ENCODE measurements at regions not wholly inside any gene's neighbourhood (a gene's known extent, or its start where the extent isn't known, plus 50 kb on each side); places are given as distances from the start of the nearest gene placed in this dataset.

DNA sequence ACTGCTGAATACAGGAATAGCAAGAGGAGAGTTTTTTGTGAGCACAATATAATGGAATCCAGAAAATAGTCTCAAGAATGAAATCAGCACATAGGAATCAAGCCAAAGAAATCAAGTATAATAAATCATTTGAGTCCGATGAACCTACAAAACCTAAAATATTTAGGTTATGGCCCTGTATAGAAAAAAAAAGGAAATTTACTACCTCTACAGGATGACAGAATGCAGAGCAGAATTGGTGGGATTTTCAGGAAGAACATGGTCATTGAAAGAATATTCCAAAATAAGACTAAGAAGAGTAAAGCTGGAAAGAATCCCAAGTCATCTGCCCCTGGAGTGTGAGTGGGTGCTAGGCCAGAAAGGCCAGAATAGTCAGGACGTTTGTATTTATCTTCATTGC is 1041.2 kb upstream of the CDH2 start:
- Histone ChIP-seq H3K4me1 (ENCODE audit: insufficient read depth, low read length) (no peaks in the 10 kb centered on the region), H3K36me3 (ENCODE audit: insufficient read depth, low read length) (no peaks in the 10 kb centered on the region), H3K27ac (ENCODE audit: low read depth, low read length) (no peak overlapping the region), H3K9me3 (ENCODE audit: control insufficient read depth in 1 of 2, low read length in 2 of 2) (no peaks in the 10 kb centered on the region), H3K27me3 (ENCODE audit: insufficient read depth, low read length) (no peaks in the 10 kb centered on the region), H3K4me3 (ENCODE audit: low read length in 2 of 2) (no peak overlapping the region)
- Mint-ChIP-seq H3K4me3 (no peak overlapping the region), H3K36me3 (no peaks in the 10 kb centered on the region), H3K4me1 (no peaks in the 10 kb centered on the region), H3K27ac (no peak overlapping the region), H3K9me3 (peaks cover 0 to 27% (median 16%) of the 10 kb centered on the region in 8 donors), H3K27me3 (no peaks in the 10 kb centered on the region)
- intact Hi-C loops (cut with micrococcal nuclease): no loop called here
- POLR2A ChIA-PET (ENCODE audit: partially characterized antibody): no interaction called here
- DNase-seq: no peak
- CTCF ChIA-PET (ENCODE audit: partially characterized antibody): no interaction called here

DNA sequence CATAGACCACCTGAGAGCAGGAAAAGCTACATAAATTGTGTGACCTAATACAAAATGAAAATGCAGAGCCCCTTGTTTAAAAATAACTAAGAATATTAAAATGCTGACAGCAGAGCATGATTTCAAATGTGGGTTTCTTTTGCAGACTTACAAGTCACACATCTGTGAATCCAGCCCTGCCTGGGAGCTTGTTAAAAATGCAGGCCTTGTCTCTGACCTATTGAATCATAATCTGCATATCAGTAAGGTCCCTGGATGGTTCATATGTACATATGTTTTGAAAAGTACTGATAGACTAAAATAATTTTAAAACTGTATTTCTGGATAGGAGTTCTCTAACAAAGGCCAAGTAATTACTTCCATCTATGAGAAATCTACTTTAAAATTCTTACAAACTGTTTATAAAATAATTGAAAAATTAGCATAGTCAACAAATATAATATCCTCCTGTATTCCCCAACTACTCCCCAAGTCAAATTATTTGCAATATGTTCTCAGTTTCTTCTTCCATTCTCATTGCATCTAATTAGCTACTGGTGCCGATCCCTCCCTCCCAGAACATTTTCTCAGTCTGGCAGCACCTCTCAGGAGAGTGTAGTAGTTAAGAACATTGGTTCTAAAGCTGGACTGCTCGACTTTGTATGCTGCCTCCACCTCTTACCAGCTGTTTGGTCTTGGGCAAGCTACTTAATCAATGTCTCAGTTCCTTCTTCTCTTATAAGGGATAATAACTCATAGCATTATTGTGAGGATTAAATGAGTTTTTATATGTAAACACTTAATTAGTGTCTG is 1040.4 kb upstream of the CDH2 start:
- Histone ChIP-seq H3K4me3 (ENCODE audit: low read length in 2 of 2) (no peak overlapping the region), H3K27ac (ENCODE audit: low read depth, low read length) (no peak overlapping the region), H3K9me3 (ENCODE audit: control insufficient read depth in 1 of 2, low read length in 2 of 2) (no peaks in the 10 kb centered on the region), H3K36me3 (ENCODE audit: insufficient read depth, low read length) (no peaks in the 10 kb centered on the region), H3K4me1 (ENCODE audit: insufficient read depth, low read length) (no peaks in the 10 kb centered on the region), H3K27me3 (ENCODE audit: insufficient read depth, low read length) (no peaks in the 10 kb centered on the region)
- POLR2A ChIA-PET (ENCODE audit: partially characterized antibody): no interaction called here
- no peaks in the 10 kb centered on the region for H3K27me3 Mint-ChIP-seq
- CTCF ChIA-PET (ENCODE audit: partially characterized antibody): no interaction called here
- intact Hi-C loops (cut with micrococcal nuclease): no loop called here
- H3K4me1 Mint-ChIP-seq: no peaks in the 10 kb centered on the region
- no peaks in the 10 kb centered on the region for H3K36me3 Mint-ChIP-seq
- no peak for DNase-seq
- H3K4me3 Mint-ChIP-seq: no peak overlapping the region
- H3K27ac Mint-ChIP-seq: no peak overlapping the region
- peaks cover 0 to 31% (median 16%) of the 10 kb centered on the region in 8 donors for H3K9me3 Mint-ChIP-seq

DNA sequence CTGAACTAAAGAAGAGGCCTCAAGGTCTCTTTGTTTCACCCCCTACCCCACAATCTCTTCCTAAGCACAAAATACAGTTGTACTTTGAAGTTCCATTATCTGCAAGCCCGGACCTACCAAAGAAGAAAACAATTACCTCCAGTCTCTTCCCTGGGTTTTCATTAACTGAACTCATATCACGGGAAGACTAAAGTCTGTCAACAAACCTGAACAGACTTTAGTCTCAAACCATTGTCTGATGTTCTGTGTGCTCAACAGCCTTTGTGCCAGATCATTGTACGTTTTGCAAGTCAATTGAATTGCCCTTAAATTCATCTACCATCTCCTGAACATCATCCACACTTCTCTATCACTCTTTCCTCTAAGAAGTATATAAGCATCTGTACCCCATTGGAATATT is 1021.9 kb upstream of the CDH2 start:
- H3K27me3 Mint-ChIP-seq: no peaks in the 10 kb centered on the region

DNA sequence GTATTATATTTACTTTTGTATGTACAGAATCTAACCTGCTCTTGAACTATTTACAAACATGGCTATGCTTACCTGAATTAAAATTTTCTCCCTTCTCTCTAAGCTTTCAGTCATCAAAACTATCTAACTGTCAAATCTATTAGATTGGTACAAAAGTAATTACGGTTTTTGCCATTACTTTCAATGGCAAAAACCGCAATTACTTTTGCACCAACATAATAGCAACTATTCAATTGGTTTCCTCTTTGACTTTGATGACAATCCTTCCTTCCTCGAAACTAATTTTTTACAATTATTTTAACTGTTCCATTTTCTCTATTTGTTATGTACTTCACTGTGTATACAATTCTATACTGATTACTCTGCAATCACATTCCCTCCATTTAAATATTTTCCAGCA is 1019.4 kb upstream of the CDH2 start:
- Mint-ChIP-seq H3K4me3 (no peak overlapping the region), H3K9me3 (peaks cover 4 to 38% (median 15%) of the 10 kb centered on the region in 8 donors), H3K4me1 (no peaks in the 10 kb centered on the region), H3K36me3 (no peaks in the 10 kb centered on the region), H3K27ac (no peak overlapping the region), H3K27me3 (no peaks in the 10 kb centered on the region)
- Histone ChIP-seq H3K9me3 (ENCODE audit: control insufficient read depth in 1 of 2, low read length in 2 of 2) (no peaks in the 10 kb centered on the region), H3K27ac (ENCODE audit: low read depth, low read length) (no peak overlapping the region), H3K4me1 (ENCODE audit: insufficient read depth, low read length) (no peaks in the 10 kb centered on the region), H3K4me3 (ENCODE audit: low read length in 2 of 2) (no peak overlapping the region), H3K27me3 (ENCODE audit: insufficient read depth, low read length) (no peaks in the 10 kb centered on the region), H3K36me3 (ENCODE audit: insufficient read depth, low read length) (no peaks in the 10 kb centered on the region)
- intact Hi-C loops (cut with micrococcal nuclease): no loop called here
- ChIA-PET POLR2A (ENCODE audit: partially characterized antibody) (no interaction called here), CTCF (ENCODE audit: partially characterized antibody) (no interaction called here)
- no peak for DNase-seq

More for the DNA sequence above, 1021.9 kb upstream of the CDH2 start:
- CTCF ChIA-PET (ENCODE audit: partially characterized antibody): no interaction called here
- no peaks in the 10 kb centered on the region for H3K36me3 ChIP-seq (ENCODE audit: insufficient read depth, low read length)
- DNase-seq: no peak
- POLR2A ChIA-PET (ENCODE audit: partially characterized antibody): no interaction called here
- no peak overlapping the region for H3K27ac ChIP-seq (ENCODE audit: low read depth, low read length)
- intact Hi-C loops (cut with micrococcal nuclease): no loop called here
- Mint-ChIP-seq H3K27ac (no peak overlapping the region), H3K9me3 (peaks cover 7 to 38% (median 19%) of the 10 kb centered on the region in 8 donors), H3K36me3 (no peaks in the 10 kb centered on the region), H3K4me3 (no peak overlapping the region), H3K4me1 (no peaks in the 10 kb centered on the region)
- H3K9me3 ChIP-seq (ENCODE audit: control insufficient read depth in 1 of 2, low read length in 2 of 2): peaks cover 0 to 1% of the 10 kb centered on the region in 2 donors
- H3K27me3 ChIP-seq (ENCODE audit: insufficient read depth, low read length): no peaks in the 10 kb centered on the region
- no peaks in the 10 kb centered on the region for H3K4me1 ChIP-seq (ENCODE audit: insufficient read depth, low read length)
- H3K4me3 ChIP-seq (ENCODE audit: low read length in 2 of 2): no peak overlapping the region

DNA sequence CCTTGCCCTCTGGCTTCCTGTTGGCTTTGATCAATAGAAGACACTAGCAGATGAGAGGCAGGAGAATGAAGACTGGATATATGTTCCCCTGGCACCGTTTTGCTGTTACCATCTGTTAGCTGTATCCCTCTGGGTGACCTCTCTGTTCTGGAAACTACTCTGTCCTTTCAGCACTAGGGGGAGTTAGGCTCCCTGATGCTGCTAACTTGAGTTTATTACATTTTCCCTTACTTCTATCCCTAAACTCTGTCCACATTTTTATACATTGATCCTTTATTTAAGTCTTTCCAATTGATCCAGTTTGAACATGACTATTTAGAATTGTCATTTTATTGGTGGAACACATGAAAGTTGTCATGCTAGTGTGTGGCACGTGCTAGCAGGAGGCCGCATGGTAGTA is 1014.3 kb upstream of the CDH2 start:
- Mint-ChIP-seq H3K4me1 (no peaks in the 10 kb centered on the region), H3K27me3 (no peaks in the 10 kb centered on the region), H3K36me3 (no peaks in the 10 kb centered on the region), H3K27ac (peak overlapping the region in 1 of 7 donors; percentile 27), H3K4me3 (no peak overlapping the region), H3K9me3 (peaks cover 5 to 19% (median 11%) of the 10 kb centered on the region in 8 donors)
- CTCF ChIA-PET (ENCODE audit: partially characterized antibody): no interaction called here
- POLR2A ChIA-PET (ENCODE audit: partially characterized antibody): no interaction called here
- Histone ChIP-seq H3K4me3 (ENCODE audit: low read length in 2 of 2) (no peak overlapping the region), H3K9me3 (ENCODE audit: control insufficient read depth in 1 of 2, low read length in 2 of 2) (no peaks in the 10 kb centered on the region), H3K36me3 (ENCODE audit: insufficient read depth, low read length) (no peaks in the 10 kb centered on the region), H3K27me3 (ENCODE audit: insufficient read depth, low read length) (no peaks in the 10 kb centered on the region), H3K4me1 (ENCODE audit: insufficient read depth, low read length) (no peaks in the 10 kb centered on the region), H3K27ac (ENCODE audit: low read depth, low read length) (no peak overlapping the region)
- DNase-seq: no peak
- intact Hi-C loops (cut with micrococcal nuclease): no loop called here

DNA sequence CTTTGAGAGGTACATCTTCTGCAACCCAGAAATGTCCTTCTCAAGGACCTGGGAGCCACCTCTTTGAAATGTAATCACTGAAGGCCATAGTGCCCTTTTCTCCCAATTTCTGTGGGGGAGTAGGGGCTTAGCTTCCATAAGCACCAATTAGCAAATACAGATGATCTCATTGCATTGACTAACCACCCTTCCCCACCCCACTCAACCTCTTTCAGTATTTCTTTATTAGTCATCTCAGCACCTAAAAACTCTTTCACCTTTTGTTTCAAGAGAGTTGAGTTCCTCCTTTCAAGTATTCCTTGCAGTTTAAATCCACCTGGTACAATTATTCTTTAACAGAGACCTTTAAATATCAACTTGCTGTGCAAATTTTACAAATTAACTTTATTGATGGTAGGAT is 1011.8 kb upstream of the CDH2 start:
- intact Hi-C loops (cut with micrococcal nuclease): no loop called here
- CTCF ChIA-PET (ENCODE audit: partially characterized antibody): no interaction called here
- no peaks in the 10 kb centered on the region for H3K36me3 Mint-ChIP-seq

DNA sequence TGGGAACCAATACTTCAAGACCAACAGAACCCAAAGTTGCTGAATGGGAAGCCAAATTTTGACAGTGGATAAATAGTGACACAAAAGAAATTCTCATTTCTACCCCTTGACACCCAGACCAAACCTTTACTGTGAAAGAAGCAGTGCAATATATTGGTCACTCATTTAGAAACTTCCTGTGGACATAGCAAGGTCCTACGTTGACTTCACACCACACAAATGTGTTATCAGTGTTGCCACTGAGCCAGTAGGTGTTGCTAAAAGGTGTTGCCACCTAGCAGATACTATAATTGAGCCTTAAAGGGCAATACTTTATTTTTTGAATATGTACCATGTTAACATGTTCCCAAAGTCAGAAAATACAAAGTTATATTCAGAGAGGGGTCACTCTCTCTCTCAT is 1008.9 kb upstream of the CDH2 start:
- H3K4me1 ChIP-seq (ENCODE audit: insufficient read depth, low read length): no peaks in the 10 kb centered on the region
- ChIA-PET POLR2A (ENCODE audit: partially characterized antibody) (no interaction called here), CTCF (ENCODE audit: partially characterized antibody) (no interaction called here)
- Mint-ChIP-seq H3K36me3 (no peaks in the 10 kb centered on the region), H3K9me3 (peaks cover 2 to 18% (median 12%) of the 10 kb centered on the region in 8 donors), H3K27me3 (no peaks in the 10 kb centered on the region), H3K27ac (no peak overlapping the region), H3K4me1 (no peaks in the 10 kb centered on the region), H3K4me3 (no peak overlapping the region)
- no peaks in the 10 kb centered on the region for H3K36me3 ChIP-seq (ENCODE audit: insufficient read depth, low read length)
- no peaks in the 10 kb centered on the region for H3K27me3 ChIP-seq (ENCODE audit: insufficient read depth, low read length)
- intact Hi-C loops (cut with micrococcal nuclease): no loop called here
- H3K27ac ChIP-seq (ENCODE audit: low read depth, low read length): no peak overlapping the region
- no peak for DNase-seq
- H3K4me3 ChIP-seq (ENCODE audit: low read length in 2 of 2): no peak overlapping the region
- peaks cover 0 to 3% of the 10 kb centered on the region in 2 donors for H3K9me3 ChIP-seq (ENCODE audit: control insufficient read depth in 1 of 2, low read length in 2 of 2)

More for the DNA sequence above, 1011.8 kb upstream of the CDH2 start:
- no peaks in the 10 kb centered on the region for H3K4me1 Mint-ChIP-seq
- H3K27ac Mint-ChIP-seq: no peak overlapping the region
- no peaks in the 10 kb centered on the region for H3K27me3 ChIP-seq (ENCODE audit: insufficient read depth, low read length)
- H3K27ac ChIP-seq (ENCODE audit: low read depth, low read length): no peak overlapping the region
- POLR2A ChIA-PET (ENCODE audit: partially characterized antibody): no interaction called here
- H3K4me1 ChIP-seq (ENCODE audit: insufficient read depth, low read length): no peaks in the 10 kb centered on the region
- H3K9me3 ChIP-seq (ENCODE audit: control insufficient read depth in 1 of 2, low read length in 2 of 2): peaks cover 0 to 3% of the 10 kb centered on the region in 2 donors
- H3K4me3 ChIP-seq (ENCODE audit: low read length in 2 of 2): no peak overlapping the region
- no peak overlapping the region for H3K4me3 Mint-ChIP-seq
- H3K9me3 Mint-ChIP-seq: peaks cover 6 to 17% (median 11%) of the 10 kb centered on the region in 8 donors
- no peaks in the 10 kb centered on the region for H3K27me3 Mint-ChIP-seq
- H3K36me3 ChIP-seq (ENCODE audit: insufficient read depth, low read length): no peaks in the 10 kb centered on the region
- no peak for DNase-seq

Measured in CD4-positive, alpha-beta memory T cell (primary cell).